Renal cortex interstitium (tissue), 11 donors: ENCODE measurements at regions not wholly inside any gene's neighbourhood (a gene's known extent, or its start where the extent isn't known, plus 50 kb on each side); places are given as distances from the start of the nearest gene placed in this dataset.

Experiments
- DNase-seq, 11 donors: peaks; one replicate each; pipeline ENCODE4 v3.0.0-alpha.2; 2013; ENCODE audit warnings: low read depth in 9 of 11, low spot score in 4 of 11; ENCODE audit errors: extremely low read depth in 1 of 11

- DNase-seq: no peak
Measured at GRCh38 chr4:115824630-115825029, 711.2 kb upstream of the NDST4 start.

GRCh38 chr4:115803825-115804224, 690.4 kb upstream of the NDST4 start:
- DNase-seq: no peak

- DNase-seq: no peak
Measured at GRCh38 chr4:115790812-115791211, 677.4 kb upstream of the NDST4 start.

- DNase-seq: no peak
Measured at GRCh38 chr4:115781528-115782146, 668.2 kb upstream of the NDST4 start.

- DNase-seq: no peak
Measured at GRCh38 chr4:115780835-115781234, 667.4 kb upstream of the NDST4 start.

- no peak for DNase-seq
Measured at GRCh38 chr4:115780268-115780667, 666.8 kb upstream of the NDST4 start.

GRCh38 chr4:115770046-115770543, 656.7 kb upstream of the NDST4 start:
- DNase-seq: no peak

- DNase-seq: no peak
Measured at GRCh38 chr4:115769396-115769795, 656.0 kb upstream of the NDST4 start.

GRCh38 chr4:115763051-115763450, 649.6 kb upstream of the NDST4 start:
- DNase-seq: no peak

- no peak for DNase-seq
Measured at GRCh38 chr4:115759231-115759630, 645.8 kb upstream of the NDST4 start.

- DNase-seq: no peak
Measured at GRCh38 chr4:115749404-115749803, 636.0 kb upstream of the NDST4 start.

GRCh38 chr4:115740806-115741205, 627.4 kb upstream of the NDST4 start:
- no peak for DNase-seq

GRCh38 chr4:115729739-115730266, 616.4 kb upstream of the NDST4 start:
- DNase-seq: no peak

- no peak for DNase-seq
Measured at GRCh38 chr4:115723621-115724020, 610.2 kb upstream of the NDST4 start.

GRCh38 chr4:115720611-115721010, 607.2 kb upstream of the NDST4 start:
- DNase-seq: no peak

- DNase-seq: peak in 6 of 11 donors; percentile 0 to 21 (median 5)
Measured at GRCh38 chr4:115711575-115711974, 598.2 kb upstream of the NDST4 start.

- no peak for DNase-seq
Measured at GRCh38 chr4:115688961-115689360, 575.5 kb upstream of the NDST4 start.

GRCh38 chr4:115687052-115687755, 573.8 kb upstream of the NDST4 start:
- DNase-seq: no peak

- no peak for DNase-seq
Measured at GRCh38 chr4:115678425-115678941, 565.1 kb upstream of the NDST4 start.

- no peak for DNase-seq
Measured at GRCh38 chr4:115675719-115676118, 562.3 kb upstream of the NDST4 start.
